OCI-LY7 (cell line): ENCODE measurements at regions not wholly inside any gene's neighbourhood (a gene's known extent, or its start where the extent isn't known, plus 50 kb on each side); places are given as distances from the start of the nearest gene placed in this dataset.

ENCODE experiments used
- BruUV-seq: library from RNA; stranded (reverse); fragments of 400-500 nt; replicated peaks from 2 replicates; lab custom pipeline; 2021; lab: Mats Ljungman, UMichigan
- CTCF ChIA-PET: fragments of 300-600 bp; sonication (Branson Sonifier 250); formaldehyde crosslinking; loops from one replicate; lab custom pipeline; 2022; ENCODE audit warnings: antibody characterized with exemption; ENCODE audit not compliant: unreplicated experiment; lab: Charles Lee
- POLR2A ChIA-PET: fragments of 300-600 bp; sonication (Branson Sonifier 250); formaldehyde crosslinking; loops from one replicate; lab custom pipeline; 2022; ENCODE audit warnings: antibody characterized with exemption; lab: Charles Lee
- DNase-seq: peaks from one replicate; pipeline ENCODE4 v3.0.0-alpha.2; 2015; ENCODE audit warnings: low spot score
- H2AFZ ChIP-seq: fragments of 200-600 bp; sonication (generic), shearing (Covaris generic); 2 replicates; pipeline ENCODE4 v1.6.1; 2014; ENCODE audit warnings: mild to moderate bottlenecking, antibody characterized with exemption, low read length, moderate library complexity
- H3K27ac ChIP-seq: fragments of 200-600 bp; sonication (generic); 2 replicates; pipeline ENCODE4 v1.5.1; 2014; ENCODE audit warnings: mixed run types, low read depth, mild to moderate bottlenecking, moderate library complexity, low read length, inconsistent platforms; ENCODE audit not compliant: poor library complexity, severe bottlenecking
- H3K36me3 ChIP-seq: fragments of 200-600 bp; sonication (generic); 2 replicates; pipeline ENCODE4 v1.6.1; 2014; ENCODE audit warnings: mild to moderate bottlenecking, antibody characterized with exemption, low read length, moderate library complexity, mixed read lengths; ENCODE audit not compliant: insufficient read depth
- H3K4me1 ChIP-seq: fragments of 200-600 bp; sonication (generic); 2 replicates; pipeline ENCODE4 v1.5.1; 2014; ENCODE audit warnings: mild to moderate bottlenecking, low read length; ENCODE audit not compliant: insufficient read depth, poor library complexity, severe bottlenecking
- H3K4me2 ChIP-seq: fragments of 200-600 bp; sonication (generic); 2 replicates; pipeline ENCODE4 v1.6.1; 2014; ENCODE audit warnings: mild to moderate bottlenecking, low read length
- H3K4me3 ChIP-seq: fragments of 200-600 bp; sonication (generic); 2 replicates; pipeline ENCODE4 v1.5.1; 2014; ENCODE audit warnings: mild to moderate bottlenecking, low read depth, low read length; ENCODE audit not compliant: poor library complexity, severe bottlenecking
- H3K79me2 ChIP-seq: fragments of 200-600 bp; sonication (generic); 2 replicates; pipeline ENCODE4 v1.6.1; 2016; ENCODE audit warnings: low read depth, mild to moderate bottlenecking, low read length, moderate library complexity, mixed read lengths; ENCODE audit not compliant: insufficient read depth
- H3K9me2 ChIP-seq: fragments of 200-600 bp; sonication (generic); 2 replicates; pipeline ENCODE4 v1.6.1; 2016; ENCODE audit warnings: mild to moderate bottlenecking, low read length, mixed read lengths; ENCODE audit not compliant: insufficient read depth
- H3K9me3 ChIP-seq: fragments of 200-600 bp; sonication (generic); 2 replicates; pipeline ENCODE4 v1.6.1; 2014; ENCODE audit warnings: mild to moderate bottlenecking, mixed run types, low read length, mixed read lengths
- H4K20me1 ChIP-seq: fragments of 200-600 bp; sonication (generic); 2 replicates; pipeline ENCODE4 v1.6.1; 2014; ENCODE audit warnings: mild to moderate bottlenecking, antibody characterized with exemption, low read length, moderate library complexity, mixed read lengths; ENCODE audit not compliant: insufficient read depth
- CTCF ChIP-seq: fragments of 200-600 bp; sonication (generic); conservative IDR thresholded peaks from 2 replicates; pipeline ENCODE4 v1.5.1; 2014; ENCODE audit warnings: mild to moderate bottlenecking, antibody characterized with exemption, low read length, moderate library complexity, mixed read lengths
- EZH2phosphoT487 ChIP-seq: fragments of 200-600 bp; sonication (generic); IDR thresholded peaks from 2 replicates; pipeline ENCODE4 v1.6.1; 2018; ENCODE audit warnings: low read depth, borderline replicate concordance, mild to moderate bottlenecking, mixed run types, antibody characterized with exemption, low read length, moderate library complexity, mixed read lengths
- intact Hi-C: fragments of 100-400 bp; cut with micrococcal nuclease; formaldehyde crosslinking; loops from one replicate; pipeline ENCODE4 v1.10.0; 2022; ENCODE audit not compliant: unreplicated experiment

DNA sequence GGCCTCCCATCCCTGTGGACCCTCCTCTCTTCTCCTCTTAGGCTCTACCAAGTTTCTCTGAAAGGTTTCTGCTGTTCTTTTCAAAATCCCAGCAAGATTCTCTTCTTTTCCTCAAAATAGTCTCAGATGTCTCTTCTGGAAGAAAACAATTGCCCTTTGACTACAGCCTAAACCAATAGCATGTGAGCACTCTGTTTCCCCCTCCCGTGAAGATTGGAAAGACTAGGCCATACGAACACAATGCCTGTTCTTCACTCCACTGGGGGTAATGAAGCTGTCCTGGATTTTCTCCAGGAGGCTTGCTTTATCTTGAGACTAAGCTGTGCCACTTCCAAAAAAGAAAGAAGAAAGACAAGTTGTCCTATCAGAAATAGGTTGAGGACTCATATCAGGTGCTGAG, 178.7 kb upstream of the MCTP2 start:
- H3K4me1 ChIP-seq: no peaks in the 10 kb centered on the region
- no peaks in the 10 kb centered on the region for H3K79me2 ChIP-seq
- no peaks in the 10 kb centered on the region for H3K9me2 ChIP-seq
- H3K4me2 ChIP-seq: no peak overlapping the region
- no peak overlapping the region for H3K4me3 ChIP-seq
- no peak overlapping the region for H3K27ac ChIP-seq
- no peak for DNase-seq
- no peaks in the 10 kb centered on the region for H4K20me1 ChIP-seq
- ChIA-PET CTCF (no interaction called here), POLR2A (interaction anchor here (0.6 to 1.4 kb wide), 3 partner anchors 14 to 458 kb away, joined by 3 to 4 read pairs (median 3); no protein-coding TSS in a partner anchor)
- no peaks in the 10 kb centered on the region for H3K9me3 ChIP-seq
- no peak overlapping the region for H2AFZ ChIP-seq
- TF ChIP-seq CTCF: no peak
- TF ChIP-seq EZH2phosphoT487: no peak
- H3K36me3 ChIP-seq: no peaks in the 10 kb centered on the region
- no TSS peak for BruUV-seq
- intact Hi-C loops: no loop called here

DNA sequence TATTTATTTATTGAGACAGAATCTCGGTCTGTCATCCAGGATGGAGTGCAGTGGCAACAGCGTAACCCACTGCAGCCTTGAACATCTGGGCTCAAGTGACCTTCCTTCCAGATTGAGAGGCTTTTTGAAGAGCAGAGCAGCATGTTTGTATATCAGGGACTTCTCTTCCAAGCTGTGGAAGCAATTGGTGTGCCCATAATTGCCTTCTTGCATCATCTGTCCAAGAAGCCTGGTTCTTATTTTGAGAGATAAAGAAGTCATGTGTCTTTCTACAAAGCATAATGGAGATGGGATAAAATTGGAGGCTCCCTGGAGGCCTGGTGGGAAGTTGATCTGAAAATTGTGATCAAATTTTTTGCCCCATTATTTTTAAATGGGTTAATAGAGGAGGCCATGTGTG, 183.8 kb upstream of the MCTP2 start:
- no peaks in the 10 kb centered on the region for H3K9me3 ChIP-seq
- no TSS peak for BruUV-seq
- H4K20me1 ChIP-seq: no peaks in the 10 kb centered on the region
- no peak overlapping the region for H3K27ac ChIP-seq
- H3K4me2 ChIP-seq: no peak overlapping the region
- no peaks in the 10 kb centered on the region for H3K79me2 ChIP-seq
- ChIA-PET CTCF (no interaction called here), POLR2A (no interaction called here)
- no peak for DNase-seq
- TF ChIP-seq CTCF (no peak), EZH2phosphoT487 (no peak)
- intact Hi-C loops: no loop called here
- H3K9me2 ChIP-seq: no peaks in the 10 kb centered on the region
- H3K36me3 ChIP-seq: no peaks in the 10 kb centered on the region
- H2AFZ ChIP-seq: no peak overlapping the region
- no peak overlapping the region for H3K4me3 ChIP-seq
- H3K4me1 ChIP-seq: no peaks in the 10 kb centered on the region

DNA sequence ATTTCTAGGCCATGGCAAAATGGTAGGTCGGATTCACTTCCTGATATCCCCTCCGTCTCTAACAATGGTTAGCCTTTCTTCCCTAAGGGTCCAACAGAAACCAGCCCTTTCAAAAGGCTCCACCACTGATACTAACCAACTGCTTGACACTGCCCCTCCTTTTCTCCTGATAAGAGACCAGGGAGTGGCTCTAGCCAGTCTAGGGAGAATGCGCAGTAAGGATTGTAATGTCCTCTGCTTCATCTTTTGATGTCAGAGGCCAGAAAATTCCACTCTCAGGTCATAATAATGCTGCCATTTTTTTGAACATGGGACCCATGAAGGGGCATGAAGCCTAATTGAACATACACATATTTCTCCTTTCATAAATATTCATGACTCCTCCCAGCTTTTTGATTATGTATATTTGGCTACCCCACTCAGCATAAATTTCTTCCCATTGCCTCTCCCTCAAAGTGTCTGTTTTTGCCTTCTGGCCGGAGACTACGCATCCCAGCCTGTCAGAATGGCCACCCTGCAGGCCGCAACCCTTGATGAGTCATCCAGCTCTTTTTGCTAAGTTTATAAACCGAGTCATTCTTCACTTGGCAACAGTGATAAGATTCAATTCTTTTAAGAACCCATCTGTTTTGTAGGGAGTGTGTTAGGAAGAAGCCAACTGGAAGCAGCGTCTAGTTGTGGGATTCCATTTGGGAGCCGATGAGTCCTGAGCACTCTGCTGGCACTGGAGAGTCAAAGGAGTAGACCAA, 189.0 kb upstream of the MCTP2 start:
- intact Hi-C loops: no loop called here
- no peak for TF ChIP-seq EZH2phosphoT487
- no peak for TF ChIP-seq CTCF
- ChIA-PET POLR2A (interaction anchor here (0.6 kb wide), 1 partner anchor 14 kb away, joined by 3 read pairs; no protein-coding TSS in a partner anchor), CTCF (no interaction called here)
- Histone ChIP-seq H3K4me2 (no peak overlapping the region), H3K4me1 (no peaks in the 10 kb centered on the region), H2AFZ (no peak overlapping the region), H3K27ac (no peak overlapping the region), H3K9me2 (no peaks in the 10 kb centered on the region), H3K79me2 (no peaks in the 10 kb centered on the region), H3K36me3 (no peaks in the 10 kb centered on the region), H3K4me3 (no peak overlapping the region), H4K20me1 (no peaks in the 10 kb centered on the region), H3K9me3 (no peaks in the 10 kb centered on the region)
- BruUV-seq: no TSS peak
- no peak for DNase-seq
